ENCODE measurements at regions not wholly inside any gene's neighbourhood (a gene's known extent, or its start where the extent isn't known, plus 50 kb on each side); places are given as distances from the start of the nearest gene placed in this dataset.

- no peak for DNase-seq (ENCODE audit: extremely low read depth, insufficient read length)
- H3K27me3 ChIP-seq (replicated peaks; ENCODE audit: control insufficient read depth, insufficient read depth, low read length) = peaks cover 2% of the 10 kb centered on the region
- no peak for TF ChIP-seq CTCF (IDR thresholded peaks at IDR 0.05; ENCODE audit: insufficient read depth, low read length, poor library complexity, severe bottlenecking)
These were observed 87.0 kb upstream of the CRHR1 start for GRCh38 chr17:45697076-45697475.

GRCh38 chr17:45700171-45701090 is 83.7 kb upstream of the CRHR1 start:
- H3K36me3 ChIP-seq (ENCODE audit: control insufficient read depth, insufficient read depth, low read length) = no peaks in the 10 kb centered on the region
- no peak overlapping the region for H3K4me3 ChIP-seq (replicated peaks; ENCODE audit: low read depth, low read length)
- no peak for DNase-seq (ENCODE audit: extremely low read depth, insufficient read length)
- no peak for TF ChIP-seq CTCF (IDR thresholded peaks at IDR 0.05; ENCODE audit: insufficient read depth, low read length, poor library complexity, severe bottlenecking)
- peaks cover 2% of the 10 kb centered on the region for H3K27me3 ChIP-seq (replicated peaks; ENCODE audit: control insufficient read depth, insufficient read depth, low read length)

More at GRCh38 chr17:45697076-45697475, 87.0 kb upstream of the CRHR1 start:
- Histone ChIP-seq H3K36me3 (ENCODE audit: control insufficient read depth, insufficient read depth, low read length) (no peaks in the 10 kb centered on the region), H3K4me3 (replicated peaks; ENCODE audit: low read depth, low read length) (no peak overlapping the region)

- H3K4me3 ChIP-seq (replicated peaks; ENCODE audit: low read depth, low read length) = no peak overlapping the region
- no peaks in the 10 kb centered on the region for H3K36me3 ChIP-seq (ENCODE audit: control insufficient read depth, insufficient read depth, low read length)
- no peak for TF ChIP-seq CTCF (IDR thresholded peaks at IDR 0.05; ENCODE audit: insufficient read depth, low read length, poor library complexity, severe bottlenecking)
- no peak for DNase-seq (ENCODE audit: extremely low read depth, insufficient read length)
- peaks cover 2% of the 10 kb centered on the region for H3K27me3 ChIP-seq (replicated peaks; ENCODE audit: control insufficient read depth, insufficient read depth, low read length)
These were observed 81.4 kb upstream of the CRHR1 start for GRCh38 chr17:45702666-45703266.

GRCh38 chr17:45703348-45703747 is 80.8 kb upstream of the CRHR1 start:
- no peaks in the 10 kb centered on the region for H3K36me3 ChIP-seq (ENCODE audit: control insufficient read depth, insufficient read depth, low read length)
- TF ChIP-seq CTCF (IDR thresholded peaks at IDR 0.05; ENCODE audit: insufficient read depth, low read length, poor library complexity, severe bottlenecking) = no peak
- DNase-seq (ENCODE audit: extremely low read depth, insufficient read length) = no peak
- peaks cover 2% of the 10 kb centered on the region for H3K27me3 ChIP-seq (replicated peaks; ENCODE audit: control insufficient read depth, insufficient read depth, low read length)
- H3K4me3 ChIP-seq (replicated peaks; ENCODE audit: low read depth, low read length) = no peak overlapping the region

- Histone ChIP-seq H3K27me3 (replicated peaks; ENCODE audit: control insufficient read depth, insufficient read depth, low read length) (peaks cover 2% of the 10 kb centered on the region), H3K4me3 (replicated peaks; ENCODE audit: low read depth, low read length) (no peak overlapping the region)
- TF ChIP-seq CTCF (IDR thresholded peaks at IDR 0.05; ENCODE audit: insufficient read depth, low read length, poor library complexity, severe bottlenecking) = no peak
These were observed 80.3 kb upstream of the CRHR1 start for GRCh38 chr17:45703806-45704205.

More at GRCh38 chr17:45703806-45704205, 80.3 kb upstream of the CRHR1 start:
- no peaks in the 10 kb centered on the region for H3K36me3 ChIP-seq (ENCODE audit: control insufficient read depth, insufficient read depth, low read length)
- DNase-seq (ENCODE audit: extremely low read depth, insufficient read length) = no peak

Data from GM06990 (cell line).